ENCODE measurements at regions not wholly inside any gene's neighbourhood (a gene's known extent, or its start where the extent isn't known, plus 50 kb on each side); places are given as distances from the start of the nearest gene placed in this dataset.

DNA sequence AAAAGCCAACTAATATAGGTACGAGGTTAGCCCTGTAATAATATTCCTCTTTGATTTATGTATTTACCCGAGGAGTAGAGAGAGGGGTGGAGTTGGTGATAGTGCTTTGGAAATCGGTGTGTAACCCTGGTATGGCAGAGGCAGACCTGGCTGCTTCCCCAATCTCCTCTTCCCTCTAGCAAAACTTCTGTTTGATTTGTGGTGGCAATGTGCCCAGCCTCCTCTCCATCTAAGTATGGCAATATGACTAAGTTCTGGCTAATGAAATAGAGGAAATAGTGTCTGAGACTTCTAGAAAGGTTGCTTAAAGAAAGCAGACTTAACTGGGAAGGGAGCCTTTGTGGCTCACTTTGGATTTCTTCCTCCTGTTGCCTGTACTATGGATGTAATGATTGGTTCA, 491.1 kb downstream of the ENC1 start:
- Mint-ChIP-seq H3K4me1 (peaks cover under 1% of the 10 kb centered on the region), H3K9me3 (no peaks in the 10 kb centered on the region), H3K4me3 (no peak overlapping the region), H3K27me3 (ENCODE audit: insufficient read depth, low read depth) (peaks cover 2% of the 10 kb centered on the region), H3K36me3 (no peaks in the 10 kb centered on the region), H3K27ac (no peak overlapping the region)
- no peak for DNase-seq (ENCODE audit: low spot score)
- no peaks in the 10 kb centered on the region for H3K79me2 ChIP-seq (ENCODE audit: low read depth)
- no peaks in the 10 kb centered on the region for H3K9me3 ChIP-seq (ENCODE audit: low read depth)
- TF ChIP-seq EZH2 (IDR thresholded peaks at IDR 0.05) = no peak
- TF ChIP-seq CTCF (IDR thresholded peaks at IDR 0.05) = no peak
- no peak for TF ChIP-seq EZH2phosphoT487 (IDR thresholded peaks at IDR 0.05)
- H2AFZ ChIP-seq (replicated peaks) = no peak overlapping the region
- H3K4me3 ChIP-seq = no peak overlapping the region
- no peaks in the 10 kb centered on the region for H3K36me3 ChIP-seq
- no peak overlapping the region for H3K9ac ChIP-seq
- H3K4me2 ChIP-seq = no peak overlapping the region
- no peak overlapping the region for H3K27ac ChIP-seq
- no peaks in the 10 kb centered on the region for H3K4me1 ChIP-seq
- no peaks in the 10 kb centered on the region for H3K27me3 ChIP-seq
- H4K20me1 ChIP-seq (ENCODE audit: low read depth) = no peaks in the 10 kb centered on the region
- H3F3A ChIP-seq (ENCODE audit: low read depth) = no peaks in the 10 kb centered on the region

DNA sequence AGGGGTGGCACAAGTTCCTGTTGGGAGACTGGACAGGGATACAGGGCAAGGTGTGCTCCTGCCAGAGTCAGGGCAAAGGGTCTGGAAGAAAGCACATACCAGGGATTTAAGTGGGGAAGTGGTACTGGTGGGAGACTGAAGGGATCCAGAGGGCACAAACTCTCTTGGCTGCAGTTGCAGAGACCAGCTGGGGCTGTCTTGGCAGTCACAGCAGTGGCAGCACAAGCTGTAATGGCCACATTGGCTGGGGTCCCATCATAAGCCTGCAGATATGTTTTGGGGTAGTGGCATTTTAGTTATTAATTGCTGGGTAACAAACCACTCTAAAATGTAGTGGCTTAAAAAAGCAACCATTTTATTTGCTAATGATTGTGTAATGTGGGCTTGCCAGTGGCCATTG, 492.2 kb downstream of the ENC1 start:
- Histone ChIP-seq H3K4me2 (no peak overlapping the region), H3K79me2 (ENCODE audit: low read depth) (no peaks in the 10 kb centered on the region), H3F3A (ENCODE audit: low read depth) (no peaks in the 10 kb centered on the region), H3K9ac (no peak overlapping the region), H3K27me3 (no peaks in the 10 kb centered on the region), H3K36me3 (no peaks in the 10 kb centered on the region), H3K9me3 (ENCODE audit: low read depth) (no peaks in the 10 kb centered on the region), H2AFZ (replicated peaks) (no peak overlapping the region), H3K4me3 (no peak overlapping the region), H4K20me1 (ENCODE audit: low read depth) (no peaks in the 10 kb centered on the region), H3K27ac (no peak overlapping the region), H3K4me1 (no peaks in the 10 kb centered on the region)
- Mint-ChIP-seq H3K27ac (no peak overlapping the region), H3K36me3 (no peaks in the 10 kb centered on the region), H3K9me3 (peaks cover under 1% of the 10 kb centered on the region), H3K4me3 (no peak overlapping the region), H3K27me3 (ENCODE audit: insufficient read depth, low read depth) (peaks cover 2% of the 10 kb centered on the region), H3K4me1 (peaks cover 9% of the 10 kb centered on the region)
- TF ChIP-seq CTCF (IDR thresholded peaks at IDR 0.05) (no peak), EZH2phosphoT487 (IDR thresholded peaks at IDR 0.05) (no peak), EZH2 (IDR thresholded peaks at IDR 0.05) (no peak)
- DNase-seq (ENCODE audit: low spot score) = no peak

DNA sequence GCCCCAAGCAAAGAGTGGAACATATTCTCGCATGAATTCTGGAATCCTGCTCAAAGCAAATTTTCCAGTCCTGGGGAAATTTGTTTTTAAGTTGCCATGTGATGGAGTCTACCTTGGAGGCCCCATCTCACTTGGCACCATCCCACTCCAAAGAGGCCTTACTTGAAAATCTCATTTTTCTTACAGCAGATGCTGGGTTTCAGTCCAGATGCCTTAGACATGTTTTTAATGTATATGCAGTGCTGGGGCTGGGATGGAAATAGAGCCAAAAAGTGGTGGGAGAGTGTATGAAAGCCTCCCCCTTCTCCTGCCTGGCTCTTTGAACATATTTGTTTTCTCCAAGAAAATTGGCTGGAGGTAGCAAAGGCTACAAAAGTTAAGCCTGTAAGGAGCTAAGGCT, 493.7 kb downstream of the ENC1 start:
- no peak overlapping the region for H3K27ac ChIP-seq
- H3K9me3 ChIP-seq (ENCODE audit: low read depth) = no peaks in the 10 kb centered on the region
- no peaks in the 10 kb centered on the region for H3K36me3 ChIP-seq
- no peaks in the 10 kb centered on the region for H3K27me3 ChIP-seq
- H3K4me1 ChIP-seq = no peaks in the 10 kb centered on the region
- Mint-ChIP-seq H3K36me3 (peaks cover 1% of the 10 kb centered on the region), H3K4me1 (peaks cover 9% of the 10 kb centered on the region), H3K27ac (no peak overlapping the region), H3K9me3 (peaks cover 3% of the 10 kb centered on the region), H3K4me3 (no peak overlapping the region), H3K27me3 (ENCODE audit: insufficient read depth, low read depth) (peaks cover 2% of the 10 kb centered on the region)
- no peaks in the 10 kb centered on the region for H4K20me1 ChIP-seq (ENCODE audit: low read depth)
- no peak overlapping the region for H3K4me2 ChIP-seq
- H3K4me3 ChIP-seq = no peak overlapping the region
- TF ChIP-seq EZH2phosphoT487 (IDR thresholded peaks at IDR 0.05) (no peak), CTCF (IDR thresholded peaks at IDR 0.05) (no peak), EZH2 (IDR thresholded peaks at IDR 0.05) (no peak)
- DNase-seq (ENCODE audit: low spot score) = no peak
- H3F3A ChIP-seq (ENCODE audit: low read depth) = no peaks in the 10 kb centered on the region
- no peak overlapping the region for H2AFZ ChIP-seq (replicated peaks)
- no peak overlapping the region for H3K9ac ChIP-seq
- no peaks in the 10 kb centered on the region for H3K79me2 ChIP-seq (ENCODE audit: low read depth)

- no peak for TF ChIP-seq EZH2phosphoT487 (IDR thresholded peaks at IDR 0.05)
- TF ChIP-seq EZH2 (IDR thresholded peaks at IDR 0.05) = no peak
- TF ChIP-seq CTCF (IDR thresholded peaks at IDR 0.05) = no peak
- Histone ChIP-seq H4K20me1 (ENCODE audit: low read depth) (no peaks in the 10 kb centered on the region), H3K27me3 (no peaks in the 10 kb centered on the region), H3K27ac (no peak overlapping the region), H3K4me2 (no peak overlapping the region), H2AFZ (replicated peaks) (no peak overlapping the region), H3F3A (ENCODE audit: low read depth) (no peaks in the 10 kb centered on the region), H3K9me3 (ENCODE audit: low read depth) (no peaks in the 10 kb centered on the region), H3K4me1 (no peaks in the 10 kb centered on the region), H3K9ac (no peak overlapping the region), H3K79me2 (ENCODE audit: low read depth) (no peaks in the 10 kb centered on the region), H3K4me3 (no peak overlapping the region), H3K36me3 (no peaks in the 10 kb centered on the region)
- Mint-ChIP-seq H3K27me3 (ENCODE audit: insufficient read depth, low read depth) (peaks cover 2% of the 10 kb centered on the region), H3K4me1 (peaks cover 9% of the 10 kb centered on the region), H3K36me3 (peaks cover 1% of the 10 kb centered on the region), H3K27ac (no peak overlapping the region), H3K9me3 (peaks cover 6% of the 10 kb centered on the region), H3K4me3 (no peak overlapping the region)
- no peak for DNase-seq (ENCODE audit: low spot score)
Observed at GRCh38 chr5:74145951-74146350, 494.6 kb downstream of the ENC1 start.
